ENCODE measurements at regions not wholly inside any gene's neighbourhood (a gene's known extent, or its start where the extent isn't known, plus 50 kb on each side); places are given as distances from the start of the nearest gene placed in this dataset.
"Not testable (repeated sequence)": the region's sequence is repeated elsewhere in the genome, so short reads cannot be mapped to it uniquely, and the experiment has no call there.

GRCh38 chr10:62978482-62978881 lies 154.6 kb upstream of the NRBF2 start:
- Histone ChIP-seq H3K9me3 (0 out of 2 replicates have a peak, but pooled peaks cover 5% of the 10 kb centered on the region), H3K4me1 (no peaks in the 10 kb centered on the region), H3K36me3 (ENCODE audit: control insufficient read depth, insufficient read depth, low read length) (no peaks in the 10 kb centered on the region), H3K4me3 (ENCODE audit: low read depth, low read length) (no peak overlapping the region), H3K27me3 (replicated peaks; ENCODE audit: control insufficient read depth, insufficient read depth, low read length) (no peaks in the 10 kb centered on the region)
- no peak for DNase-seq
- Mint-ChIP-seq H3K27ac (ENCODE audit: unreplicated experiment) (no peak overlapping the region), H3K4me3 (ENCODE audit: unreplicated experiment) (no peak overlapping the region), H3K27me3 (ENCODE audit: insufficient read depth, unreplicated experiment) (no peaks in the 10 kb centered on the region), H3K9me3 (ENCODE audit: unreplicated experiment) (peaks cover 18% of the 10 kb centered on the region), H3K4me1 (ENCODE audit: low read depth, unreplicated experiment) (peaks cover 7% of the 10 kb centered on the region), H3K36me3 (ENCODE audit: insufficient read depth, unreplicated experiment) (no peaks in the 10 kb centered on the region)
- intact Hi-C loops (cut with micrococcal nuclease; ENCODE audit: unreplicated experiment), result no loop called here
- POLR2A ChIA-PET, result no interaction called here
- BruUV-seq (replicated peaks), result no TSS peak
- no peak for TF ChIP-seq CTCF (IDR thresholded peaks at IDR 0.05; ENCODE audit: insufficient read depth in 1 of 2, low read depth in 1 of 2, low read length in 1 of 2, severe bottlenecking in 1 of 2, unreplicated experiment in 1 of 2)
- CTCF ChIA-PET, result no interaction called here

GRCh38 chr10:62974795-62975194 lies 158.3 kb upstream of the NRBF2 start:
- H3K27me3 Mint-ChIP-seq (ENCODE audit: insufficient read depth, unreplicated experiment); intact Hi-C loops (cut with micrococcal nuclease; ENCODE audit: unreplicated experiment); H3K4me1 ChIP-seq; H3K4me1 Mint-ChIP-seq (ENCODE audit: low read depth, unreplicated experiment); H3K36me3 ChIP-seq (ENCODE audit: control insufficient read depth, insufficient read depth, low read length); BruUV-seq (replicated peaks); DNase-seq; H3K27me3 ChIP-seq (replicated peaks; ENCODE audit: control insufficient read depth, insufficient read depth, low read length); H3K9me3 ChIP-seq; H3K36me3 Mint-ChIP-seq (ENCODE audit: insufficient read depth, unreplicated experiment); CTCF ChIA-PET; H3K4me3 ChIP-seq (ENCODE audit: low read depth, low read length); POLR2A ChIA-PET; H3K27ac Mint-ChIP-seq (ENCODE audit: unreplicated experiment); H3K4me3 Mint-ChIP-seq (ENCODE audit: unreplicated experiment): not testable (repeated sequence)
- H3K9me3 Mint-ChIP-seq (ENCODE audit: unreplicated experiment), result peaks cover 26% of the 10 kb centered on the region

GRCh38 chr10:62972103-62972502 lies 155.9 kb upstream of the EGR2 start:
- Mint-ChIP-seq H3K4me3 (ENCODE audit: unreplicated experiment) (no peak overlapping the region), H3K4me1 (ENCODE audit: low read depth, unreplicated experiment) (no peaks in the 10 kb centered on the region), H3K27me3 (ENCODE audit: insufficient read depth, unreplicated experiment) (peaks cover 5% of the 10 kb centered on the region), H3K9me3 (ENCODE audit: unreplicated experiment) (peaks cover 26% of the 10 kb centered on the region), H3K36me3 (ENCODE audit: insufficient read depth, unreplicated experiment) (no peaks in the 10 kb centered on the region), H3K27ac (ENCODE audit: unreplicated experiment) (no peak overlapping the region)
- TF ChIP-seq CTCF (IDR thresholded peaks at IDR 0.05; ENCODE audit: insufficient read depth in 1 of 2, low read depth in 1 of 2, low read length in 1 of 2, severe bottlenecking in 1 of 2, unreplicated experiment in 1 of 2), result no peak
- no TSS peak for BruUV-seq (replicated peaks)
- ChIA-PET POLR2A (no interaction called here), CTCF (no interaction called here)
- Histone ChIP-seq H3K4me3 (ENCODE audit: low read depth, low read length) (no peak overlapping the region), H3K36me3 (ENCODE audit: control insufficient read depth, insufficient read depth, low read length) (no peaks in the 10 kb centered on the region), H3K9me3 (0 out of 2 replicates have a peak, but pooled peaks cover 5% of the 10 kb centered on the region), H3K27me3 (replicated peaks; ENCODE audit: control insufficient read depth, insufficient read depth, low read length) (no peaks in the 10 kb centered on the region), H3K4me1 (no peaks in the 10 kb centered on the region)
- intact Hi-C loops (cut with micrococcal nuclease; ENCODE audit: unreplicated experiment), result no loop called here
- no peak for DNase-seq

GRCh38 chr10:62964026-62964425 lies 147.9 kb upstream of the EGR2 start:
- Mint-ChIP-seq H3K27me3 (ENCODE audit: insufficient read depth, unreplicated experiment) (peaks cover 20% of the 10 kb centered on the region), H3K27ac (ENCODE audit: unreplicated experiment) (no peak overlapping the region), H3K36me3 (ENCODE audit: insufficient read depth, unreplicated experiment) (no peaks in the 10 kb centered on the region), H3K4me1 (ENCODE audit: low read depth, unreplicated experiment) (no peaks in the 10 kb centered on the region), H3K4me3 (ENCODE audit: unreplicated experiment) (no peak overlapping the region), H3K9me3 (ENCODE audit: unreplicated experiment) (no peaks in the 10 kb centered on the region)
- H3K4me3 ChIP-seq (ENCODE audit: low read depth, low read length), result no peak overlapping the region
- BruUV-seq (replicated peaks), result no TSS peak
- H3K36me3 ChIP-seq (ENCODE audit: control insufficient read depth, insufficient read depth, low read length), result no peaks in the 10 kb centered on the region
- no peak for TF ChIP-seq CTCF (IDR thresholded peaks at IDR 0.05; ENCODE audit: insufficient read depth in 1 of 2, low read depth in 1 of 2, low read length in 1 of 2, severe bottlenecking in 1 of 2, unreplicated experiment in 1 of 2)
- DNase-seq, result no peak
- H3K4me1 ChIP-seq, result no peaks in the 10 kb centered on the region
- H3K27me3 ChIP-seq (replicated peaks; ENCODE audit: control insufficient read depth, insufficient read depth, low read length), result peaks cover 2% of the 10 kb centered on the region; the same call in 1 of the 2 replicates
- CTCF ChIA-PET, result no interaction called here
- POLR2A ChIA-PET, result no interaction called here
- H3K9me3 ChIP-seq, result no peaks in the 10 kb centered on the region
- intact Hi-C loops (cut with micrococcal nuclease; ENCODE audit: unreplicated experiment), result no loop called here
